Activated T-helper 17 cell treated with anti-CD3 and anti-CD28 coated beads, Interleukin-2, amount 50 U/mL, for 72 hours (primary cell): ENCODE measurements at regions not wholly inside any gene's neighbourhood (a gene's known extent, or its start where the extent isn't known, plus 50 kb on each side); places are given as distances from the start of the nearest gene placed in this dataset.

Experiments used
- ATAC-seq: fragments of 150-1000 bp; cut with Tn5 transposase; replicated peaks from 2 replicates; pipeline ENCODE4 v1.10.0; 2021; ENCODE audit warnings: mild to moderate bottlenecking, moderate library complexity
- H3K27ac Mint-ChIP-seq: one replicate; pipeline ENCODE4 v1.8.0; 2022; ENCODE audit warnings: mixed read lengths
- H3K27me3 Mint-ChIP-seq: one replicate; pipeline ENCODE4 v1.8.0; 2022; ENCODE audit warnings: mixed read lengths
- H3K36me3 Mint-ChIP-seq: one replicate; pipeline ENCODE4 v1.8.0; 2022; ENCODE audit warnings: low read depth, mild to moderate bottlenecking, mixed read lengths
- H3K4me1 Mint-ChIP-seq: one replicate; pipeline ENCODE4 v1.8.0; 2022; ENCODE audit warnings: mixed read lengths
- H3K4me3 Mint-ChIP-seq: one replicate; pipeline ENCODE4 v1.8.0; 2022; ENCODE audit warnings: mild to moderate bottlenecking, mixed read lengths
- H3K9me3 Mint-ChIP-seq: one replicate; pipeline ENCODE4 v1.8.0; 2022; ENCODE audit warnings: mixed read lengths

GRCh38 chr7:16300361-16300895, 120.9 kb downstream of the CRPPA start:
- Mint-ChIP-seq H3K36me3 (no peaks in the 10 kb centered on the region), H3K4me1 (no peaks in the 10 kb centered on the region), H3K27ac (no peak overlapping the region), H3K9me3 (no peaks in the 10 kb centered on the region), H3K27me3 (no peaks in the 10 kb centered on the region), H3K4me3 (no peak overlapping the region)
- ATAC-seq: no peak

- no peak overlapping the region for H3K27ac Mint-ChIP-seq
- H3K27me3 Mint-ChIP-seq: no peaks in the 10 kb centered on the region
- H3K4me3 Mint-ChIP-seq: no peak overlapping the region
- no peaks in the 10 kb centered on the region for H3K4me1 Mint-ChIP-seq
- H3K9me3 Mint-ChIP-seq: no peaks in the 10 kb centered on the region
- H3K36me3 Mint-ChIP-seq: no peaks in the 10 kb centered on the region
- ATAC-seq: no peak
Observed at GRCh38 chr7:16299853-16300252, 121.5 kb downstream of the CRPPA start.

- Mint-ChIP-seq H3K27me3 (no peaks in the 10 kb centered on the region), H3K27ac (no peak overlapping the region), H3K4me3 (no peak overlapping the region), H3K4me1 (no peaks in the 10 kb centered on the region), H3K9me3 (no peaks in the 10 kb centered on the region), H3K36me3 (no peaks in the 10 kb centered on the region)
- no peak for ATAC-seq
Observed at GRCh38 chr7:16298221-16298620, 123.1 kb downstream of the CRPPA start.

- no peak overlapping the region for H3K4me3 Mint-ChIP-seq
- H3K36me3 Mint-ChIP-seq: no peaks in the 10 kb centered on the region
- H3K27ac Mint-ChIP-seq: no peak overlapping the region
Observed at GRCh38 chr7:16295558-16295957, 125.8 kb downstream of the CRPPA start.

GRCh38 chr7:16293669-16294425, 127.5 kb downstream of the CRPPA start:
- ATAC-seq: no peak
- H3K9me3 Mint-ChIP-seq: no peaks in the 10 kb centered on the region
- no peaks in the 10 kb centered on the region for H3K4me1 Mint-ChIP-seq
- no peaks in the 10 kb centered on the region for H3K27me3 Mint-ChIP-seq
- no peak overlapping the region for H3K4me3 Mint-ChIP-seq
- H3K27ac Mint-ChIP-seq: no peak overlapping the region
- H3K36me3 Mint-ChIP-seq: no peaks in the 10 kb centered on the region

More at GRCh38 chr7:16295558-16295957, 125.8 kb downstream of the CRPPA start:
- Mint-ChIP-seq H3K27me3 (no peaks in the 10 kb centered on the region), H3K4me1 (no peaks in the 10 kb centered on the region), H3K9me3 (no peaks in the 10 kb centered on the region)
- ATAC-seq: no peak

GRCh38 chr7:16284581-16284980, 136.8 kb downstream of the CRPPA start:
- Mint-ChIP-seq H3K36me3 (no peaks in the 10 kb centered on the region), H3K4me1 (no peaks in the 10 kb centered on the region), H3K4me3 (no peak overlapping the region), H3K27ac (no peak overlapping the region), H3K9me3 (peaks cover 3% of the 10 kb centered on the region), H3K27me3 (no peaks in the 10 kb centered on the region)
- no peak for ATAC-seq

GRCh38 chr7:16278167-16278787, 143.1 kb downstream of the CRPPA start:
- Mint-ChIP-seq H3K36me3 (no peaks in the 10 kb centered on the region), H3K9me3 (peaks cover 5% of the 10 kb centered on the region), H3K27ac (no peak overlapping the region), H3K4me3 (no peak overlapping the region), H3K4me1 (no peaks in the 10 kb centered on the region), H3K27me3 (no peaks in the 10 kb centered on the region)
- no peak for ATAC-seq

- H3K27ac Mint-ChIP-seq: no peak overlapping the region
- no peaks in the 10 kb centered on the region for H3K9me3 Mint-ChIP-seq
- ATAC-seq: no peak
- no peak overlapping the region for H3K4me3 Mint-ChIP-seq
- H3K36me3 Mint-ChIP-seq: no peaks in the 10 kb centered on the region
- no peaks in the 10 kb centered on the region for H3K4me1 Mint-ChIP-seq
- no peaks in the 10 kb centered on the region for H3K27me3 Mint-ChIP-seq
Observed at GRCh38 chr7:16271990-16272665, 149.2 kb downstream of the CRPPA start.

GRCh38 chr7:16271355-16271915, 149.9 kb downstream of the CRPPA start:
- Mint-ChIP-seq H3K4me1 (no peaks in the 10 kb centered on the region), H3K36me3 (no peaks in the 10 kb centered on the region), H3K9me3 (no peaks in the 10 kb centered on the region), H3K4me3 (no peak overlapping the region), H3K27me3 (no peaks in the 10 kb centered on the region), H3K27ac (no peak overlapping the region)
- no peak for ATAC-seq

- Mint-ChIP-seq H3K27me3 (no peaks in the 10 kb centered on the region), H3K27ac (no peak overlapping the region), H3K4me1 (no peaks in the 10 kb centered on the region), H3K4me3 (no peak overlapping the region), H3K9me3 (no peaks in the 10 kb centered on the region), H3K36me3 (no peaks in the 10 kb centered on the region)
- no peak for ATAC-seq
Observed at GRCh38 chr7:16270844-16271243, 150.5 kb downstream of the CRPPA start.

- no peaks in the 10 kb centered on the region for H3K27me3 Mint-ChIP-seq
- no peaks in the 10 kb centered on the region for H3K36me3 Mint-ChIP-seq
- ATAC-seq: peak; percentile 38
- H3K9me3 Mint-ChIP-seq: no peaks in the 10 kb centered on the region
- no peaks in the 10 kb centered on the region for H3K4me1 Mint-ChIP-seq
- H3K4me3 Mint-ChIP-seq: no peak overlapping the region
- H3K27ac Mint-ChIP-seq: no peak overlapping the region
Observed at GRCh38 chr7:16268821-16269768, 152.2 kb downstream of the CRPPA start.

GRCh38 chr7:16267953-16268820, 153.2 kb downstream of the CRPPA start:
- Mint-ChIP-seq H3K4me3 (no peak overlapping the region), H3K27me3 (no peaks in the 10 kb centered on the region), H3K4me1 (no peaks in the 10 kb centered on the region), H3K9me3 (no peaks in the 10 kb centered on the region), H3K36me3 (no peaks in the 10 kb centered on the region), H3K27ac (no peak overlapping the region)
- no peak for ATAC-seq

GRCh38 chr7:16266877-16267276, 154.5 kb downstream of the CRPPA start:
- H3K4me1 Mint-ChIP-seq: peaks cover 3% of the 10 kb centered on the region
- peaks cover 5% of the 10 kb centered on the region for H3K9me3 Mint-ChIP-seq
- no peaks in the 10 kb centered on the region for H3K27me3 Mint-ChIP-seq
- no peak for ATAC-seq
- no peak overlapping the region for H3K27ac Mint-ChIP-seq
- no peak overlapping the region for H3K4me3 Mint-ChIP-seq
- H3K36me3 Mint-ChIP-seq: no peaks in the 10 kb centered on the region
